ENCODE measurements at regions not wholly inside any gene's neighbourhood (a gene's known extent, or its start where the extent isn't known, plus 50 kb on each side); places are given as distances from the start of the nearest gene placed in this dataset.

DNA sequence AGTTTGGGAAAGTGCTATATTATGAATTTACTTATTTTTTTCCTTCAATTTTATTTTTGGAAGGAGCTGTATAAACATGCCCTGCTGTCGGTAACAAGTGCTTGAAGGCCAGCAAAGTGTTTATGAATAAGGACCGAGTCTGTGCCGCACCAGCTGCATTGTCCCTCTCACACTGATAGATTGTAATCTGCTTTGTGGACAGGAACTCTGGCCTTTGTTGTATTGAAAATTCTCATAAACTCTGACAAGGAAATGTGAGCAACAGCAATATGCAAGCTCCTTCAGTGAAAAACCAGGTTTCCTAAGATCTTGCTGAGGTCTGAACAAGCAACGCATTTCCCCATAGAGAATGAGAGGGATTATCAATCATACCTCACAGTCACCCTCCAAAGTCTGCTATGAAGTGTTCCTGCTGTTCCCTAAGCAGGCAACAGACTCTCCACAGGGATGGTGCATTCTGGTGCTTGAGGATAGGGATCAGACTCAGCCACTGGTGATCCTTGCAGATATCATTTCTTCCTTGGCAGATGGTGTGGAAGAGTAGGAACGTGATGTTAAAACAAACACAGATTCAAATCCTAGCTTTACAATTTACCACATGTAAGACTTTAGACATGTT, 109.6 kb downstream of the KCNJ2 start:
- no peak for TF ChIP-seq POLR2A (IDR thresholded peaks at IDR 0.05)
- TF ChIP-seq, protein P1, sequence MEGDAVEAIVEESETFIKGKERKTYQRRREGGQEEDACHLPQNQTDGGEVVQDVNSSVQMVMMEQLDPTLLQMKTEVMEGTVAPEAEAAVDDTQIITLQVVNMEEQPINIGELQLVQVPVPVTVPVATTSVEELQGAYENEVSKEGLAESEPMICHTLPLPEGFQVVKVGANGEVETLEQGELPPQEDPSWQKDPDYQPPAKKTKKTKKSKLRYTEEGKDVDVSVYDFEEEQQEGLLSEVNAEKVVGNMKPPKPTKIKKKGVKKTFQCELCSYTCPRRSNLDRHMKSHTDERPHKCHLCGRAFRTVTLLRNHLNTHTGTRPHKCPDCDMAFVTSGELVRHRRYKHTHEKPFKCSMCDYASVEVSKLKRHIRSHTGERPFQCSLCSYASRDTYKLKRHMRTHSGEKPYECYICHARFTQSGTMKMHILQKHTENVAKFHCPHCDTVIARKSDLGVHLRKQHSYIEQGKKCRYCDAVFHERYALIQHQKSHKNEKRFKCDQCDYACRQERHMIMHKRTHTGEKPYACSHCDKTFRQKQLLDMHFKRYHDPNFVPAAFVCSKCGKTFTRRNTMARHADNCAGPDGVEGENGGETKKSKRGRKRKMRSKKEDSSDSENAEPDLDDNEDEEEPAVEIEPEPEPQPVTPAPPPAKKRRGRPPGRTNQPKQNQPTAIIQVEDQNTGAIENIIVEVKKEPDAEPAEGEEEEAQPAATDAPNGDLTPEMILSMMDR (IDR thresholded peaks at IDR 0.05), result no peak

All from uterus (tissue), 2 donors.